GM12872 (cell line): ENCODE measurements at regions not wholly inside any gene's neighbourhood (a gene's known extent, or its start where the extent isn't known, plus 50 kb on each side); places are given as distances from the start of the nearest gene placed in this dataset.

Source experiments
- CTCF ChIP-seq: IDR thresholded peaks from 3 replicates; pipeline ENCODE4 v1.5.1; 2011; ENCODE audit warnings: low read depth, mild to moderate bottlenecking, low read length, moderate library complexity; ENCODE audit not compliant: insufficient read depth

GRCh38 chr6:137581019-137581707, 87.0 kb upstream of the OLIG3 start:
- no peak for TF ChIP-seq CTCF

- TF ChIP-seq CTCF = no peak
Measured at GRCh38 chr6:137588472-137588871, 94.3 kb upstream of the OLIG3 start.

- TF ChIP-seq CTCF = peak; percentile 91
Measured at GRCh38 chr6:137589067-137589848, 95.1 kb upstream of the OLIG3 start.

GRCh38 chr6:137590684-137591083, 96.5 kb upstream of the OLIG3 start:
- no peak for TF ChIP-seq CTCF

- no peak for TF ChIP-seq CTCF
Measured at GRCh38 chr6:137601471-137601870, 107.3 kb upstream of the OLIG3 start.

GRCh38 chr6:137602313-137603197, 108.4 kb upstream of the OLIG3 start:
- TF ChIP-seq CTCF = no peak

GRCh38 chr6:137610702-137611101, 116.5 kb upstream of the OLIG3 start:
- no peak for TF ChIP-seq CTCF
